ENCODE measurements at regions not wholly inside any gene's neighbourhood (a gene's known extent, or its start where the extent isn't known, plus 50 kb on each side); places are given as distances from the start of the nearest gene placed in this dataset.

DNA sequence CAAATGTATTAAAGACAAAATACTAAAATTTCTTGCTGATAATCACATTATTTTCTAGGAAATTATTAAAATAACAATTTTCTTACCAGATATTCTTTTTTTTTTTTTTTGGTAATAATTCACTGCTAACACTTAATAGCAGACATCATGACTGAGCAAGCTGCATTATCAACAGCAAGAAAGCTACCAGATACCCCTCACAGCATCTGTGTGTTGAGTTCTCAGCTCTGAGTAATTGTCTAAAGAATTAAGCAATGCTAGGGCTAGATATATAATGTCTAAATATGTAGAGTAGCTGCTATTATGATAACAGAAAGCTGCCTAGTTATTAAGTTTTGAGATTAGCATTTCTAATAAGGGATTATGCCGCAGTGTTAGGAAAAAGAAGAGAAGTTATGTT, 754.3 kb upstream of the PKDCC start:
- no peaks in the 10 kb centered on the region for H3K36me3 Mint-ChIP-seq (ENCODE audit: insufficient read depth, unreplicated experiment)
- no peak overlapping the region for H3K4me3 Mint-ChIP-seq (ENCODE audit: unreplicated experiment)
- no peaks in the 10 kb centered on the region for H3K36me3 ChIP-seq (ENCODE audit: control insufficient read depth, insufficient read depth, low read length)
- H3K27me3 ChIP-seq (replicated peaks; ENCODE audit: control insufficient read depth, insufficient read depth, low read length), result no peaks in the 10 kb centered on the region
- no peak for TF ChIP-seq CTCF (IDR thresholded peaks at IDR 0.05; ENCODE audit: insufficient read depth in 1 of 2, low read depth in 1 of 2, low read length in 1 of 2, severe bottlenecking in 1 of 2, unreplicated experiment in 1 of 2)
- no peaks in the 10 kb centered on the region for H3K9me3 ChIP-seq
- H3K4me1 ChIP-seq, result no peaks in the 10 kb centered on the region
- POLR2A ChIA-PET, result no interaction called here
- CTCF ChIA-PET, result no interaction called here
- intact Hi-C loops (cut with micrococcal nuclease; ENCODE audit: unreplicated experiment), result no loop called here
- no peak for DNase-seq
- no peaks in the 10 kb centered on the region for H3K9me3 Mint-ChIP-seq (ENCODE audit: unreplicated experiment)
- H3K4me3 ChIP-seq (ENCODE audit: low read depth, low read length), result no peak overlapping the region
- no peaks in the 10 kb centered on the region for H3K4me1 Mint-ChIP-seq (ENCODE audit: low read depth, unreplicated experiment)
- BruUV-seq (replicated peaks), result no TSS peak
- no peak overlapping the region for H3K27ac Mint-ChIP-seq (ENCODE audit: unreplicated experiment)
- H3K27me3 Mint-ChIP-seq (ENCODE audit: insufficient read depth, unreplicated experiment), result no peaks in the 10 kb centered on the region

GRCh38 chr2:41294331-41294730, 753.5 kb upstream of the PKDCC start:
- H3K9me3 ChIP-seq, result no peaks in the 10 kb centered on the region
- Mint-ChIP-seq H3K27ac (ENCODE audit: unreplicated experiment) (no peak overlapping the region), H3K4me3 (ENCODE audit: unreplicated experiment) (no peak overlapping the region), H3K4me1 (ENCODE audit: low read depth, unreplicated experiment) (no peaks in the 10 kb centered on the region), H3K27me3 (ENCODE audit: insufficient read depth, unreplicated experiment) (no peaks in the 10 kb centered on the region), H3K36me3 (ENCODE audit: insufficient read depth, unreplicated experiment) (no peaks in the 10 kb centered on the region), H3K9me3 (ENCODE audit: unreplicated experiment) (no peaks in the 10 kb centered on the region)
- intact Hi-C loops (cut with micrococcal nuclease; ENCODE audit: unreplicated experiment), result no loop called here
- DNase-seq, result no peak
- ChIA-PET POLR2A (no interaction called here), CTCF (no interaction called here)
- TF ChIP-seq CTCF (IDR thresholded peaks at IDR 0.05; ENCODE audit: insufficient read depth in 1 of 2, low read depth in 1 of 2, low read length in 1 of 2, severe bottlenecking in 1 of 2, unreplicated experiment in 1 of 2), result no peak
- no TSS peak for BruUV-seq (replicated peaks)
- H3K4me3 ChIP-seq (ENCODE audit: low read depth, low read length), result no peak overlapping the region
- H3K27me3 ChIP-seq (replicated peaks; ENCODE audit: control insufficient read depth, insufficient read depth, low read length), result no peaks in the 10 kb centered on the region
- no peaks in the 10 kb centered on the region for H3K4me1 ChIP-seq
- no peaks in the 10 kb centered on the region for H3K36me3 ChIP-seq (ENCODE audit: control insufficient read depth, insufficient read depth, low read length)

DNA sequence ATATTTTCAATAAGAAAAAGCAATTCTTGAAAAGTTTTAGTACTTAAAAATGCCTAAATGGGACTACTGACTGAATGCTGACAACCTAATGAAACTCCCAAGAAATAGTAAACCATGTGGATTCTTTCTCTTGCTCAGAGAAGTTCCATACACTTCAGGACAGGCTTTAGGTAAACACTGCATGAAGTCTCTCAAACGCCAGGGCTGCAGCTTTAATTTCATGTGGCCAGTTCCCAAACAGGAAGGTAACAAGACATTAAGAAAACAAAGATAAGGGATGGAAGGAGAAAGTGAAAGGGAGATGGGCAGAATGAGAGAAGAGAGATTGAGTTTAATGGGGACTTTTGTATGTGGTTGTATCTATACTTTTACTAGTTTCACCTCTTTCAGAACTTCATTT, 734.7 kb upstream of the PKDCC start:
- Histone ChIP-seq H3K4me1 (no peaks in the 10 kb centered on the region), H3K27me3 (replicated peaks; ENCODE audit: control insufficient read depth, insufficient read depth, low read length) (no peaks in the 10 kb centered on the region), H3K36me3 (ENCODE audit: control insufficient read depth, insufficient read depth, low read length) (no peaks in the 10 kb centered on the region), H3K9me3 (no peaks in the 10 kb centered on the region), H3K4me3 (ENCODE audit: low read depth, low read length) (no peak overlapping the region)
- peaks cover 3% of the 10 kb centered on the region for H3K27me3 Mint-ChIP-seq (ENCODE audit: insufficient read depth, unreplicated experiment)
- no peak for TF ChIP-seq CTCF (IDR thresholded peaks at IDR 0.05; ENCODE audit: insufficient read depth in 1 of 2, low read depth in 1 of 2, low read length in 1 of 2, severe bottlenecking in 1 of 2, unreplicated experiment in 1 of 2)
- no peak for DNase-seq
- ChIA-PET CTCF (no interaction called here), POLR2A (no interaction called here)
- no TSS peak for BruUV-seq (replicated peaks)
- no peaks in the 10 kb centered on the region for H3K4me1 Mint-ChIP-seq (ENCODE audit: low read depth, unreplicated experiment)
- no peak overlapping the region for H3K4me3 Mint-ChIP-seq (ENCODE audit: unreplicated experiment)
- intact Hi-C loops (cut with micrococcal nuclease; ENCODE audit: unreplicated experiment), result no loop called here
- H3K36me3 Mint-ChIP-seq (ENCODE audit: insufficient read depth, unreplicated experiment), result no peaks in the 10 kb centered on the region
- H3K9me3 Mint-ChIP-seq (ENCODE audit: unreplicated experiment), result no peaks in the 10 kb centered on the region
- no peak overlapping the region for H3K27ac Mint-ChIP-seq (ENCODE audit: unreplicated experiment)
